COLO829 (cell line): ENCODE measurements at regions not wholly inside any gene's neighbourhood (a gene's known extent, or its start where the extent isn't known, plus 50 kb on each side); places are given as distances from the start of the nearest gene placed in this dataset.
"Not testable (repeated sequence)": the region's sequence is repeated elsewhere in the genome, so short reads cannot be mapped to it uniquely, and the experiment has no call there.

Source experiments
- DNase-seq: peaks from one replicate; pipeline ENCODE4 v3.0.0; 2012; ENCODE audit warnings: low spot score

DNA sequence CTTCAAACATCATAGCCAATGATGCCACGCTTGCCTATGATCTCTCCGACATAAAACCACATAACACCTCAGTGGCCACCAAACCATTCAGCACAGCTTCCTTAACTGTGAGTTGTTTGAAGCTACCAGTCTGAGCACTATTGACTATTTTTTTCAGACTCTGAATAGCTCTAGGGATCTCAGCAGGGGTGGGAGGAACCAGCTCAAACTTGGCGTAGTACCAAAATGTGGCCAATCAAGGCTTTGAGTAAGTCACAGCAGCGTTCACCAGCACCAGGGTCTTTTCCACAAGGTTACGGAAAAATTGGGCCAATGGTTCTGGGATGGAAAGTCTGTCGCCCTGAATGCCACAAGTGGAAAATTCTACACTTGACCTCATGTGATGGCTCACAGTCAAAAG lies 70.6 kb downstream of the SMPDL3A start:
- no peak for DNase-seq

DNA sequence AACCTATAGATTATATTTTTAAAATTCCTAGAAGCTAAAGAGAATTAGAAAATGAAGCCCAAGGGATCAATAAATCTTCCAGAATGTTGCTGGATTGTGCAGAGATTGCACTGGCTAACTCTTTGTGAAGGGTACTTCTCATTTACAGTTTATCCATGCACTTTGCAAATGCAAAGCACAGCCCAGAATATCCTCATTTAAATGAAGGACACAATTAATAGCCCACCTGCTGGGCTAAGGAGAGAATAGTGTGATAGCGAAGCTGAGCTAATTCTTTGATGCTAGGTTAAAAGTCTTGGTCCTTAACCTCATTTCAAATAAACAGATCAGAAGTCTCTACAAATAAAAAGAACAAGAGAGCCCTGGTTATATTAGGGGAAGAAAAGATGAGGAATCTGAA lies 72.5 kb downstream of the SMPDL3A start:
- DNase-seq, result no peak

GRCh38 chr6:122868137-122868536 lies 79.1 kb downstream of the SMPDL3A start:
- no peak for DNase-seq

DNA sequence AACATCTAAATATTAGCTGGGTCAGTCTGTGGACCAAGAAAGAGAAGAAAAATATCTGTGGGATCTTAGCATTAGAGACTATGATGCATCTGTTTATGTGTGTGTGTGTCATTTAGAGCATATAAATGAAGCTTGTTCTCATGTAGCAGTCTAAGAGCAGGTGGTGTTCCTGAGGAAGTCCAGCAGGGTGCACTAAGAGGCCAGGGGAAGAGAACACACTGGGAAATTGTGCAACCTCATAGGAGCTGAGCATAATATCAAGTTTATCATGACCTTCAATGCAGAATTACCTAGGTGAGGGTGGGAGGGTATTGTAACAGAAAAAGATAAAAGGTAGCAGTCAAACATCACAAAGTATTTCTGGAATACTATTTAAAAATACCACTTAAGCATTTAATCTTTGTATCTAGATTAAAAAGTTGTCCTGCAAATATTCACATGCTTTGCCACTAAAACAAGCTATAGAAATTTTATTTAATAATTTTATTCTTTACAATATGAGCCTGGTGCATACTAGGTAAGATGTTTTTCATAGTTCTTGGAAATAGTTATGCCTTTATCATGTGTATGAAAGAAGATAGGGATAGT lies 80.5 kb downstream of the SMPDL3A start:
- DNase-seq, result peak; percentile 54

GRCh38 chr6:122871079-122871478 lies 82.0 kb downstream of the SMPDL3A start:
- DNase-seq, result no peak

- DNase-seq, result no peak
Observed at GRCh38 chr6:122872311-122872710, 83.3 kb downstream of the SMPDL3A start.

- no peak for DNase-seq
Observed at GRCh38 chr6:122877302-122877701, 88.2 kb downstream of the SMPDL3A start.

- no peak for DNase-seq
Observed at GRCh38 chr6:122878796-122879195, 89.7 kb downstream of the SMPDL3A start.

GRCh38 chr6:122886481-122886880 lies 97.4 kb downstream of the SMPDL3A start:
- DNase-seq, result no peak

GRCh38 chr6:122887941-122888340 lies 98.9 kb downstream of the SMPDL3A start:
- no peak for DNase-seq

GRCh38 chr6:122888680-122889079 lies 99.6 kb downstream of the SMPDL3A start:
- not testable (repeated sequence) for DNase-seq

GRCh38 chr6:122890250-122890649 lies 101.2 kb downstream of the SMPDL3A start:
- no peak for DNase-seq

DNA sequence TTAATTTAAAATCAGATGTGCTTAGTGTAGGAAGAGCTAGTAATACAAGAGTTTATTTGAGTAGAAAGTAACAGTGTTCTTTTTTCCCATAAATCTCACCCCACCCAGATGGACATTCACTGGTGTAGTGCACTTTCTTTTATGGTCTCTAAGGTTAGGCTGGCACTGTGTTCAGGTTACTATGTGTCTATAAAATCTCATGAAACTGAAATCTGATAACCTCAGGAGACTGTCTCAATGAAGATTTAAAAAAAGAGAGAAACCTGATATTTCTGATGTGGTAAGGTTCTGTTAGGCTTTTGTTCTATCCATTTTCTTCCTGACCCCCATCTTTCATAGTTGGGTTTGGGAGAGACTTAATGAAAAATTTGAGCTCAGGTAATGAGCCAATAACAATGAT lies 101.2 kb upstream of the CLVS2 start:
- DNase-seq, result no peak

GRCh38 chr6:122902326-122902725 lies 93.7 kb upstream of the CLVS2 start:
- DNase-seq, result no peak

- no peak for DNase-seq
Observed at GRCh38 chr6:122903266-122903915, 92.6 kb upstream of the CLVS2 start.

DNA sequence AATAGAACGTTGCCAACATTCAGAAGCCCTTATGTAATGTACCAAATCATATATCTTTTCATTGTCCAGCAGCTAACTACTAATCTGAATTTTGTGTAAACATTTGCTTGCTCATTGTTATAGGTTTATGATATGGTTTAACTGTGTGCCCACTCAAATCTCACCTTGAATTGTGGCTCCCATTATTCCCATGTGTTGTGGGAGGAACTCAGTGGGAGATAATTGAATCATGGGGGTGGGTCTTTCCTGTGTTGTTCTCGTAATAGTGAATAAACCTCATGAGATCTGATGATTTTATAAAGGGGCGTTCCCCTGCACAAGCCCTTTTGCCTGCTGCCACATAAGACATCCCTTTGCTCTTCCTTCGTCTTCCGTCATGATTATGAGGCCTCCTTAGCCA lies 91.9 kb upstream of the CLVS2 start:
- no peak for DNase-seq

DNA sequence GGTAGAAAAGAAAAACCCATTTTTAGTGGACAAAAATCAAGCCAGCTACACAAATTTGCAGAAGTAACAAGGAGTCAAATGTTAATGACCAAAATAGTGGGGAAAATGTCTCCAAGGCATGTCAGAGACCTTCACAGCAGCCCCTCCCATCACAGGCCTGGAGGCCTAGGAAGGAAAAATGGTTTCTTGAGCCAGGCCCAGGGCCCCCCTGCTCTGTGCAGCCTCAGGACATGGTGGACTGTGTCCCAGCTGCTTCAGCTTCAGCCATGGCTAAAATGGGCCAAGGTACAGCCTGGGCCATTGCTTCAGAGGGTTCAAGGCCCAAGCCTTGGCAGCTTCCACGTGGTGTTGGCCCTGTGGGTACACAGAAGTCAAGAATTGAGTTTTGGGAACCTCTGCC lies 82.5 kb upstream of the CLVS2 start:
- DNase-seq, result no peak

GRCh38 chr6:122918714-122919113 lies 77.3 kb upstream of the CLVS2 start:
- no peak for DNase-seq

DNA sequence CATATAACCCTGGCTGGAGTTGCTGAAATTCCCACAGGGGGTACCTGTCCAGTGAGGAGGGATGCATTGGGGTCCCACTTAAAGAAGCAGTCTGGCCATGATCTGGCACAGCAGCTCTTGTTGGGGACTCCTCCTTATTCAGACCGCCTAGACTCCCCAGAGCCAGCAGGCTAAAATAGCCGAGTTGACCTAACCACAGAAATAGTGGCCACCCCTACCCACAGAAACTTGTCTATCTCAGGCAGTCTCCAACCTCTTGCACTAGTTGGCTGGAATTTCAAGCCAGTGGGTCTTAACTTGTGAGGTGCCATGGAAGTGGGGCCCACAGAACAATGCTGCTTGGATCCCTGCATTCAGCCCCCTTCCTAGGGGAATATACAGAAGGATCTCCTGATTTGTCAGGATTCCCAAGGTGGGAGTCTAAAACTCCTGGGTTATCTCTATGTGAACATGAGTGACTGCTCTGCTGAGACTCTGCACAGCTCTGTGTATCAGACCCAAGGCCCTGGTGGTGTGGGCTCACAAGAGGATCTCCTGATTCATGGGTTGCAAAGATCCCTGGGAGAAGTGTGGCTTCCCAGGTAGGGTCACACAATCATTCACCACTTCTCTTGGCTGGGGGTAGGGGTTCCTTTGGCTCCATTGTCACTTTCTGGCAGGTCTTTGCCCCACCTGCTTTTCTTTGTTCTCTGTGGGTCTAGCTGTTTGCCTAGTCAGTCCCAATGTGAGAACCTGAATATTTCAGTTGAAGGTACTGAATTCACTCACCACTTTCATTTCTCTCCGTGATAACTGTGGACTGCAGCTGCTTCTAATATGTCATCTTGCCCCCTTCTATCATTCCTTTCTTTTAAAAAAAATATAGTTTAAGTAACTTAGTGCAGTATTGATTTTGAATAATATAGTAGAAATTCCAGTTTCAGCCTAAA lies 65.5 kb upstream of the CLVS2 start:
- no peak for DNase-seq

- no peak for DNase-seq
Observed at GRCh38 chr6:122931916-122932315, 64.1 kb upstream of the CLVS2 start.

DNA sequence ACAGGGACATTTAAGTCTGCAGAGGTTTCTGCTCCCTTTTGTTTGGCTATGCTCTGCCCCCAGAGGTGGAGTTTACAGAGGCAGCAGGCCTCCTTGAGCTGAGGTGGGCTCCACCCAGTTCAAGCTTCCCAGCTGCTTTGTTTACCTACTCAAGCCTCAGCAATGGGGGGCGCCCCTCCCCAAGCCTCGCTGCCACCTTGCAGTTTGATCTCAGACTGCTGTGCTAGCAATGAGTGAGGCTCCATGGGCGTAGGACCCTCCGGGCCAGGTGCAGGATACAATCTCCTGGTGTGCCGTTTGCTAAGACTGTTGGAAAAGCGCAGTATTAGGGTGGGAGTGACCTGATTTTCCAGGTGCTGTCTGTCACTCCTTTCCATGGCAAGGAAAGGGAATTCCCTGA lies 51.1 kb upstream of the CLVS2 start:
- not testable (repeated sequence) for DNase-seq
